HFFc6 (cell line): ENCODE measurements at regions not wholly inside any gene's neighbourhood (a gene's known extent, or its start where the extent isn't known, plus 50 kb on each side); places are given as distances from the start of the nearest gene placed in this dataset.

Experiments
- DNase-seq: peaks from one replicate; pipeline ENCODE4 v3.0.0-alpha.2; 2018
- H3K27ac Mint-ChIP-seq: 2 replicates; pipeline ENCODE4 v1.8.0; 2020; ENCODE audit warnings: mild to moderate bottlenecking, mixed read lengths
- H3K27me3 Mint-ChIP-seq: 2 replicates; pipeline ENCODE4 v1.8.0; 2021; ENCODE audit warnings: mild to moderate bottlenecking, moderate library complexity, mixed read lengths; ENCODE audit not compliant: insufficient read depth
- H3K36me3 Mint-ChIP-seq: 2 replicates; pipeline ENCODE4 v1.8.0; 2021; ENCODE audit warnings: low read depth, mixed read lengths
- H3K4me1 Mint-ChIP-seq: 2 replicates; pipeline ENCODE4 v1.8.0; 2020; ENCODE audit warnings: low read depth, mixed read lengths
- H3K4me3 Mint-ChIP-seq: 2 replicates; pipeline ENCODE4 v1.8.0; 2020; ENCODE audit warnings: mild to moderate bottlenecking, moderate library complexity, mixed read lengths
- H3K9me3 Mint-ChIP-seq: 2 replicates; pipeline ENCODE4 v1.8.0; 2020; ENCODE audit warnings: mild to moderate bottlenecking, mixed read lengths
- TF ChIP-seq, protein P1 (sequence below): fragments of 200-600 bp; sonication (generic); IDR thresholded peaks from 2 replicates; pipeline ENCODE4 v1.5.0; 2021; ENCODE audit warnings: antibody characterized with exemption, mild to moderate bottlenecking

DNA sequence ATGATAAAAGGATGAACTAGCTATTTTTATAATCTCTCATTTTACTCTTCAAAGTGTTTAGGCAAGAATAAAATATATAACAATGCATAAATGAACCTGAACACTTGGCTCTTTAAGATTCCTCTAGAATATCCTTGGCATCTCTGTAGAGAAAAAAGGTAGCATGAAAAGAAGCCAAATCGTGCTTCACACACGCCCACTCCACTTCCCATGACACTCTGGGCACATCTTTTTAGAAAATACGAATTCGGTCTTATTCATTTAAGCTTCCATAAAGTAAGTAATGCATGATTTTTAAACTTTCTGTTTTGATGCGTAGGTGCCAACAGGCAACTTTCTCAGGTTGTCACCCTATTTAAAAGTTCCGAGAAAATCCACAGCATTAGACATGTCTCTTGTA is 73.6 kb upstream of the SORBS2 start:
- H3K36me3 Mint-ChIP-seq = peaks cover 7% of the 10 kb centered on the region
- no peak overlapping the region for H3K27ac Mint-ChIP-seq
- no peak overlapping the region for H3K4me3 Mint-ChIP-seq
- no peak for DNase-seq
- peaks cover 11% of the 10 kb centered on the region for H3K9me3 Mint-ChIP-seq
- H3K27me3 Mint-ChIP-seq = peaks cover 4% of the 10 kb centered on the region
- peaks cover 8% of the 10 kb centered on the region for H3K4me1 Mint-ChIP-seq
- TF ChIP-seq, protein P1, sequence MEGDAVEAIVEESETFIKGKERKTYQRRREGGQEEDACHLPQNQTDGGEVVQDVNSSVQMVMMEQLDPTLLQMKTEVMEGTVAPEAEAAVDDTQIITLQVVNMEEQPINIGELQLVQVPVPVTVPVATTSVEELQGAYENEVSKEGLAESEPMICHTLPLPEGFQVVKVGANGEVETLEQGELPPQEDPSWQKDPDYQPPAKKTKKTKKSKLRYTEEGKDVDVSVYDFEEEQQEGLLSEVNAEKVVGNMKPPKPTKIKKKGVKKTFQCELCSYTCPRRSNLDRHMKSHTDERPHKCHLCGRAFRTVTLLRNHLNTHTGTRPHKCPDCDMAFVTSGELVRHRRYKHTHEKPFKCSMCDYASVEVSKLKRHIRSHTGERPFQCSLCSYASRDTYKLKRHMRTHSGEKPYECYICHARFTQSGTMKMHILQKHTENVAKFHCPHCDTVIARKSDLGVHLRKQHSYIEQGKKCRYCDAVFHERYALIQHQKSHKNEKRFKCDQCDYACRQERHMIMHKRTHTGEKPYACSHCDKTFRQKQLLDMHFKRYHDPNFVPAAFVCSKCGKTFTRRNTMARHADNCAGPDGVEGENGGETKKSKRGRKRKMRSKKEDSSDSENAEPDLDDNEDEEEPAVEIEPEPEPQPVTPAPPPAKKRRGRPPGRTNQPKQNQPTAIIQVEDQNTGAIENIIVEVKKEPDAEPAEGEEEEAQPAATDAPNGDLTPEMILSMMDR = no peak

DNA sequence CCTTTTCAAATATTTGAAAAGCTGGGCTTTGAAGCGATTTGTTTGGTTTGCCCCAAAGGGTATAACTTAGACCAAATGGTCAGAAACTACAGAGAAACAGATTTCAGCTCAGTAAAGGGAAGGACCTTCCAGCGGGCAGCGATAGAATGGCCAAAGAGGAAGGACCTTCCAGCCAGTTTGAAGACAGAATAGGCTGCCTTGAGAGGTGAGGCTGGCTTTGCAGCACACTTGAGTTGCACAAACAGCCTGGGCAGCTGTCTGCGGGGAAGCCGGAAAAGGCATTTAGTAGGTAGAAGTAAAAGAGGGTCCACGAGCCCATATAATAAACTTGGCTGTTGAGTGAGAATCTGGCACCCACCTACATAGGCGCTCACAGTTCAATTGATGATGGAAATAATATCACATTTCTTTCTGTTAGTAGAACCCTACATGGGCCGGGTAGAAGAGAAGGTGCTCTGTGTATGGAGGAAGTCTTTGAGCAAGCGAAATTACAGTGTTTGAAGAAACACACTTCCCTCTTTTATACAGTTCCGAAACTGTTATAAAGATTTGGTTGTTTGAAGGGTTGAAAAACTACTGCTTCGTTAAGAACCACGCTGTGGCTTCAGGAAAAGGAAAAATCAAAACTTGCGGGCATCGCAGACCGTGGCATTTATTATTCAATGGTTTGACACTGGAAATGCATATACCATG is 75.0 kb upstream of the SORBS2 start:
- DNase-seq = no peak
- H3K9me3 Mint-ChIP-seq = peaks cover 11% of the 10 kb centered on the region
- H3K36me3 Mint-ChIP-seq = peaks cover 7% of the 10 kb centered on the region
- H3K27me3 Mint-ChIP-seq = peaks cover 5% of the 10 kb centered on the region; the same call in 1 of the 2 replicates
- H3K4me3 Mint-ChIP-seq = no peak overlapping the region
- H3K4me1 Mint-ChIP-seq = no peaks in the 10 kb centered on the region
- TF ChIP-seq, protein P1 = no peak
- no peak overlapping the region for H3K27ac Mint-ChIP-seq

DNA sequence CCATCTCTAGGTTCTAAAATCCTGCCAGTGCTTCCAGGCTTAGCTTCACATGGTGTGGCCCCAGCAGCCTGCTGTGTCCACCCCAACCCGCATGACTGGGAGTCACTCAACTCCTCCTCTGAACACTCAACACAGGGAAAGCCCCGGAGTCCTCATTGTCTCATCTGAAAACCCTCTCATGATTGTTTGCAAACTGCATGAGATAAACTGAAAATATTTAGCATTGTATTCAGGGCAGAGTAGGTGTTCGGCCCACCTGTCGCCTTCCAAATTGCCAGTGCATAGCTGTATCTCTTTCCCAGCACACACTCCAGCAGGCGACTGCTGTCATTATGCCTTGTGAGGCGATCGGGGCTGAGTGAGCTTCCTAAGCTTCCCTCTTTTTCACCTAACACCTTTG is 76.7 kb upstream of the SORBS2 start:
- no peaks in the 10 kb centered on the region for H3K4me1 Mint-ChIP-seq
- H3K4me3 Mint-ChIP-seq = no peak overlapping the region
- peaks cover 7% of the 10 kb centered on the region for H3K36me3 Mint-ChIP-seq
- DNase-seq = no peak
- TF ChIP-seq, protein P1 = no peak
- no peak overlapping the region for H3K27ac Mint-ChIP-seq
- peaks cover 11% of the 10 kb centered on the region for H3K9me3 Mint-ChIP-seq
- peaks cover 12% of the 10 kb centered on the region for H3K27me3 Mint-ChIP-seq

DNA sequence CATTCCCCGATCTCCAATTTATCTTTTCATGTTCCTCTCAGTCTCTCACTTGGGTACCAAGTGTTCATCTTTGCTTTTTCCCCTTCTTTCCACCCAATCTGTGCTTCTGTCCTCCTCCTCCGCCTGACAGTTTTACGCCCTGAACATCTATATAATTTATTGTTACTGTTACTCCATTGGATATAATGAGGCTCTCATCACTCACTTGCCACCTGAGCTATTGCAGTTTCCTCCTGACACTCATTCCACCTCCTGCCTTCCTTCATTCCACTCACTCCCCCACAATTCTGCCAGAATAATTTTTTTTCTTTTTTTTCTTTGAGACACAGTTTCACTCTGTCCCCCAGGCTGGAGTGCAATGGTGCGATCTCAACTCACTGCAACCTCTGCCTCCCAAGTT is 77.6 kb upstream of the SORBS2 start:
- Mint-ChIP-seq H3K27ac (no peak overlapping the region), H3K27me3 (peaks cover 12% of the 10 kb centered on the region), H3K36me3 (peaks cover 7% of the 10 kb centered on the region), H3K4me3 (no peak overlapping the region), H3K4me1 (no peaks in the 10 kb centered on the region), H3K9me3 (peaks cover 11% of the 10 kb centered on the region)
- DNase-seq = no peak
- TF ChIP-seq, protein P1 = no peak

DNA sequence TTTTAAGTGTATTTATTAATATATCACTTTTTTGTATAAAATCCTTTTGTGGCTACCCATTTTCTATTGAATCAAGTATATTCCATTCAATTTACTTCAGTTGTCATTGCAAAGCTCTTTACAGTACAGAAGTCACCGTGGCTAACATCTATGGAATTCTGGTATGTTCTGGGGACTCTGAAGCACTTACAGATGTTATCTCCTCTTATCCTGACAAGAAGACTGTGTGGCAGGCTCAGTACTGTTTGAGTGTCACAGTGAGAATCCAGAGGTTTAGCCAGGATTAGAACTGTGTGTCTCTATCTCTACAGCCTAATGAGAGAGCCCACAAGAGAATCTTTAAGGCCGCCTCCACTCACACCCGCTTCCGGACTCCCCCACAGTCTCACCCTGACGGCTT is 78.2 kb upstream of the SORBS2 start:
- no peaks in the 10 kb centered on the region for H3K4me1 Mint-ChIP-seq
- H3K27me3 Mint-ChIP-seq = peaks cover 12% of the 10 kb centered on the region
- H3K36me3 Mint-ChIP-seq = peaks cover 7% of the 10 kb centered on the region
- TF ChIP-seq, protein P1 = no peak
- DNase-seq = no peak
- H3K9me3 Mint-ChIP-seq = peaks cover 11% of the 10 kb centered on the region
- H3K4me3 Mint-ChIP-seq = no peak overlapping the region
- H3K27ac Mint-ChIP-seq = no peak overlapping the region
